Stimulated activated naive CD4-positive, alpha-beta T cell treated with Interleukin-2 at 50 U/mL for 16 hours (primary cell): ENCODE measurements at regions not wholly inside any gene's neighbourhood (a gene's known extent, or its start where the extent isn't known, plus 50 kb on each side); places are given as distances from the start of the nearest gene placed in this dataset.

Source experiments
- DNase-seq: peaks from one replicate; lab custom pipeline; 2025; lab: John Stamatoyannopoulos, UW

DNA sequence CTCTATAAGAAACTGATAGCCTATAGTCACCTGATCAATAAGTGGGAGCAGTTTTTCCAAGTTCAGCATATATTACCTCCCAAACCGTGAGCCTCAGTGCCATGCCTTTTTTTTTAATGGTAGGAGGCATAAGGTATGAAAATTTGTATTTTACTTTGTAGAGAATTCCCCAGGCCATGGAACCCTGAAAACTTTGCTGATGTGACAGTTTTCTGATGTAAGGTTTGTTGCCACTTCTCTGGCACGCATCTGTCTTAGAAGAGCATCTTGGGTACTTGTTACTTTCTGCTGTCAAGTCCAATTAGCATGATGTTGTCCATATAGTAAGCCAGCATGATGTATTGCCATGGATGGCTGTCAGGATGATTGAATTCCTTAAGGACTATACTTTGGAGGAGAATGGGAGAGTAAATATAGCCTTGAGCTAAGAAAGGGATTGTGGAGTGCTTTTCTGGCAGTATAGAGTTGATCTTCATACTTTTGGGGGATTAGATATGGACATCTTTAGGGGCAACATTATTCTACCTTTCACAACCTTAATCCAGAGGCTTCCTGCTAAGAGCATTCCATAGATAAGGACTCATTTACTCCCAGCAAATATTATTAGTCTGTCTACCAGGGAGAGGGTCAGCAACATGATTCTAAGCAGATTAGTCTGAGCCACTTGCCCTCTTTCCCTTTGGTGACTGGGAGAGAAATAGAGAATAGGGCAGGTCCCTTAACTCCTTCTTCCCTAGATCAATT is 389.6 kb downstream of the YTHDC2 start:
- DNase-seq: no peak

DNA sequence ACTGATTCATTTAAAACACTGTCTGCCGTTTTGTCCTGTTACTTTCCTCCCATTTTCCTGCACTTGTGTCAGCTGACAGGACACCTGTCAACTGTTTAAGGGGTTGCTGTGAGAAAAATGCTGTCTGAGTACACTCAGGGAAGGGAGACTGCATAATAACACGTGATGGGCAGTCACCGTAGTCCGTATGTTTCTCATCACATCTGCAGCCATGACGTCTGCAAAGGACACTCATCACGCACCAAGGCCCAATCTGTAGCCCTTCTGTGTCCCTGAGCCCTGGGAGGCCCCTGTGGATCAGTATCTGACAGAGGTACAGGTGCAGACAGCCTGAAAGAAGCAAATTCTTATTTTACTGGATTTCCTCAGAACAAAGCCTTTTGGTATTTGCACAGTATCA is 396.3 kb downstream of the YTHDC2 start:
- DNase-seq: no peak

GRCh38 chr5:113917997-113918396 is 404.5 kb downstream of the YTHDC2 start:
- DNase-seq: no peak

- DNase-seq: no peak
Observed at GRCh38 chr5:113922343-113922742, 408.8 kb downstream of the YTHDC2 start.

GRCh38 chr5:113935453-113935852 is 422.0 kb downstream of the YTHDC2 start:
- no peak for DNase-seq

GRCh38 chr5:113937301-113937700 is 423.8 kb downstream of the YTHDC2 start:
- DNase-seq: no peak

DNA sequence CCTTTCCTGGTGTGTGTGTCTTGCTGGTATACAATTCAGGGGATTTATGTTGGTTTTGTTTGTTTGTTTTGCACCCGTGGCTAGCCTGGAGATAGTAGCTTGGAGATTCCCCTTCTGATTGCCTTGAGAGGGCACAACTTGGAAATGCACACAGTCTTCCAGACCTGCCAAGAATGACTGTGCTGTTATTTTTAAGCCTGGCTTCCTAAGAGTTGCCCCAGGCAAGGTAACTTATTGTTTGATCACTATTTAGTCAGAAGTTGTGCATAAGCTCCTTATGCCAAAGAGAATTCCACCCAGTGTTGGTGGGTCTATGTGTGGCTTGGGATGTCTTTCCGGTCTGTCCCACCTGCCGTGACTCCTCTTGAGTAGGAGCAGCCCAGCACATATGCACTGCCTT is 421.9 kb upstream of the KCNN2 start:
- DNase-seq: no peak

- no peak for DNase-seq
Observed at GRCh38 chr5:113950186-113950585, 411.7 kb upstream of the KCNN2 start.

GRCh38 chr5:113965225-113965624 is 396.6 kb upstream of the KCNN2 start:
- DNase-seq: no peak

GRCh38 chr5:113969901-113970300 is 392.0 kb upstream of the KCNN2 start:
- no peak for DNase-seq

DNA sequence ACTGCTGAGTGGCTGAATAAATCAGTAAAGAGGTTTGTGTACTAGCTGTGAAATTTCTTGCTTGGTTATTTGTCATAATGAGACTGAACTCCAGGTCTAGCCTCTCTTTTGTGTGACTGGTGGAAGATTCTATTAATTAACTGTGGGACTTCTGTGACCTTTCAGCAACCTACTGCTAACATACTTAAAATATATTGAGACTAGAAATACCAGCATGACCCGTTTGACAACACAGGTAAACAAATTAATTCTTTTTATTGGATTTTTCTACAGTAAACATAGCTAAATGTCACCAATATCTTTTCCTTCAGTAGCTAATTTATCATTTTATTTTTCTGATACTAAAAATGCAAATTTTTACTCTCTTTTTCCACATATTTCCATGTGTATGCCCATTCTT is 390.4 kb upstream of the KCNN2 start:
- DNase-seq: no peak

- no peak for DNase-seq
Observed at GRCh38 chr5:113974976-113975375, 386.9 kb upstream of the KCNN2 start.

- no peak for DNase-seq
Observed at GRCh38 chr5:113984928-113985327, 376.9 kb upstream of the KCNN2 start.

DNA sequence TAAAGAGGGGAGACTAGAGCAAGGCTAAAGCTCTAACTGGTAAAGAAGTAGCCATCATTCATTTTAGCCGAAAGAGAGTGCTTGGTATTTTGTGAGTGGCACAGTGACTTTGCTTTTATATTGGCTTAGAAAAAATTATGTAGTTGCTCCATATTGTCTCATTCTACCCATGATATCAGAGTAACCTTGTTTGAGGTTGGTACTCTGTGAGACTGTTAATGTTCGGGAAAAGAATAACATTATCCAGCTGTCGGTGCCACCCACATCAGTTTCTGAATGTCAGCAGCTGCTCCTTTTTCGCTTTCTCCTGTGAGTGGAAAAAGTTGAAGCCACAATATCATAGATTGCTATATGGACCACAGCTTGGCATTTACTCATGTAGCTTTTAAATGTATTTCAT is 376.4 kb upstream of the KCNN2 start:
- DNase-seq: no peak

DNA sequence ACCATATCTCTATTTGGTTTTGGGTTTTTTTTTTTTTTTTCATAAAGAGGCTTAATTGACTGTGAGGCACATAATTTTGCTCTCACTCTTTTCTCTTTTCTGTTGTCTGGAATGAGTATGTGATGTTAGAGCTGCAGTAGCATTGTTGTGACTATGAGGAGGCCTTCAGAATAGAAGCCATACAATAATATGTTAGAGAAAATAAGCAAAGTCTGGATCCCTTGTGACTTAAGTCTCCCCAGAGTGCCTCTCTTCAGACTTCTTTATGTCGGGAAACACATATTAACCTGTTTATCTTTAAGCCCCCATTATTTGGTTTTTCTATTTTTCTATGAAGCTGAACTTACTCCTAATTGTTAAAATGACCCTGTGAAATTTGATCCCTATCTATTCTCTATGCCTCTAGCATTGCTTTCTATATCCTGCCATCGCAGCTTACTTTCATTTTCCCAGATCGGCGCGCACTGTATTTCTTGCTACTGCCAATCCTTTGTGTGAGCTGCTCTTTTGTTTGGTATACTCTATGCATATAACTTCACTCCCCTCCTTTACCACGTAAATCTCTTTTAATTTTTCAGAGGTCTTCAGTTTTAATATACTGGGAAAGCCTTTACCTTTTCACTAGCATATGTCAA is 372.5 kb upstream of the KCNN2 start:
- no peak for DNase-seq

- DNase-seq: no peak
Observed at GRCh38 chr5:113989913-113990305, 372.0 kb upstream of the KCNN2 start.

DNA sequence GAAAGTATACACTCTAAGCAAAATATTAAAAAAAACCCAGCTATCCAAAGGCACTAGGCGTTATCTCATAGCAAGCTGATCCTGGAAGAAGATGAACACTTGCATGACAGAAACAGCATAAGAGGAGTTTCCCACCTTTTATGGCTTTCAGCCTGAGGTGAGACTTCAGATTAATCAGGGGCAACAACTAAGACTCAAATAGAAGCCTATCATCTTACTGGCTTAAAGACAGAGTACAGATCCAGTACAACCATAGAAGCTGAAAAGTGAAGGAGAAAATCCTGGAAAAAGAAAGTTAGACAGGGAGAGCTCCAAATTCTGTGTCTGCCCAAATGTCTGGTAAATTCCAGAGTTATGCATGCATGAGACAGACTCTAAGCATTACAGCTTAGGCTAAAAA is 360.8 kb upstream of the KCNN2 start:
- no peak for DNase-seq

GRCh38 chr5:114006582-114006981 is 355.3 kb upstream of the KCNN2 start:
- no peak for DNase-seq

- DNase-seq: no peak
Observed at GRCh38 chr5:114007678-114008077, 354.2 kb upstream of the KCNN2 start.

DNA sequence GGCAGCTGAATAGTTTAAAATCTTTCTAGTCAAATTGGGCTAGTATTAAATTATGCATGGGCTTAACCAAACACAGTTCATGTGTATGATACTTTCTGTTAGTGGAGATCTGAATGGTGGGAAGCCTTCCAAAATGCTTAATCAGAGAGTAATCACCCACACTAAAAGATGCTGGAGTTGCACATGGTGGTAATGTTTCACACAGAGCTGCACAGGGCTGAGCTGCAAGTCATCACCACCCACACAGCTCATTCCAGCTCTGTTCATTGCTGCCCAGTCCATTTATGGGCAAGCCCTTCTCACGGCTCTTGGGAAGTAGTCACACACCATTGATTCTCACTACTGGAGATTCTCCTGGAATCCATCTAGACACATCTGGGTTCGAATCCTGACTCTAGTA is 351.5 kb upstream of the KCNN2 start:
- DNase-seq: no peak

DNA sequence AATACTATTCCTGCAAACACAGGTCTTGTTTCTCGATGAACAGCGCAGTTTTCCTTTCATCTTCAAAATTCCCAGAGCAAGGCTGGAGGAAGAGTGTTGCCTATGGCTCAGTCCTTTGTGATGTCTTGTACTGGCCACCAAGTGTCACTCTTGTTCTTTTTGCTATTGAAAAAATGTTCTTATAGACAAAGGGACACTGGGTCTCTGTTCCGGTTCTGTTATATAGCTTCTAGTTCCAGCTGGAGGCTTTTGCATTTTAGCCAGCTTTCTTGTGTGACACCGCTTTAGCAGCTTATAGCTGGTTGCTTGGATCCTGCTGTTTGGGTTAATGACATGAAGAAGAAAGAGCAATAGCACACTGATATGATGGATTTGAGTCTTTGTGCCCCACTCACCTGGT is 343.7 kb upstream of the KCNN2 start:
- no peak for DNase-seq

DNA sequence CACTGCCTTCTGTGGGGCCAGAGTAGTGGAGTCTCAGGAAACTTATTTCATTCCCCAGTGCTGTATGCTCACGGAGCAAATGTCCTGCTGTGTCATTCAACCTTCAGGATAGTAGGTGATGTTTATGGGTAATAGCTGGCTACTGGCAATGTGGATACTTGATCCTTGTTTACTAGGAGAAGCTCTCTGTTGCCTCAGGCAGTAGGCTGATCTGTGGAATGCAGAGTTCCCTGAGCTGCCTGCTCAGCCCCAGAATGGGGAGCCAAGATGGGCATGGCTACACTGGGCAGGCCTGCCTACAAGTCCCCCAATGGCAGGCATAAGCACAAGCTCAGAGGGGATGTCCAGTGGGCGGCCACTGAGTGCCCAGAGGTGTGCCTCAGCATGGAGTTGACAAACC is 323.1 kb upstream of the KCNN2 start:
- no peak for DNase-seq

- DNase-seq: no peak
Observed at GRCh38 chr5:114050087-114050486, 311.8 kb upstream of the KCNN2 start.

DNA sequence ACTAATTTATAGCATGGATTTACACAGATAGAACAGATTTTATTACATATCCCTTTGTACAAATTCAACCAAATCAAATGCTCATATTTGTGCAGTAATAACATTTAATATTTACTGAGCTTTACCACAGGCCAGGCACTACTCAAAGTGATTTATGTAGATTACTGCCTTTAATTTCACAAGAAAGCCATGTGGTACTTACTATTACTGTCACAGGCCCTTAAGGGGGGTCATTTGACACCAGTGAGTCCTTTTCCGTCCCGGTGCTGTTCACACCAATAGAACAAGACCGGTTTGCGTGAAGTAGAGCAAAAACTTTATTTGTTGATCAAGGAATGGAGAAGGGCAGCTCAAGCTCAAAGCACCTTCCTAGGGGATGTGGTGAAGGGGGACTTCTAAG is 308.5 kb upstream of the KCNN2 start:
- DNase-seq: no peak
